ENCODE measurements at regions not wholly inside any gene's neighbourhood (a gene's known extent, or its start where the extent isn't known, plus 50 kb on each side); places are given as distances from the start of the nearest gene placed in this dataset.

DNA sequence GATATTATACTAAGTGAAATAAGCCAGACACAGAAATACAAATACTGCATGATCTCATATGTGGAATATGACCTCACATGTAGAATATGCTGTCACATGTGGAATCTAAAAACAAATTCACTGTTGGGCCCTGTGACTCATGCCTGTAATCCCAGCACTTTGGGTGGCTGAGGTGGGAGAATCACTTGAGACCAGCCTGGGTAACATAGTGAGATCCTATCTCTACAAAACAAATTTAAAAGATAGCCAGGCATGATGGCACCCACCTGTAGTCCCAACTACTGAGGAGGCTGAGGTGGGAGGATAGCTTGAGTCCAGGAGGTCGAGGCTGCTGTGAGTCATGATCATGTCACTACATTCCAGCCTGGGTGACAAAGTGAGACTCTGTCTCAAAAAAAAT lies 160.3 kb downstream of the PTEN start:
- TF ChIP-seq, protein P1, sequence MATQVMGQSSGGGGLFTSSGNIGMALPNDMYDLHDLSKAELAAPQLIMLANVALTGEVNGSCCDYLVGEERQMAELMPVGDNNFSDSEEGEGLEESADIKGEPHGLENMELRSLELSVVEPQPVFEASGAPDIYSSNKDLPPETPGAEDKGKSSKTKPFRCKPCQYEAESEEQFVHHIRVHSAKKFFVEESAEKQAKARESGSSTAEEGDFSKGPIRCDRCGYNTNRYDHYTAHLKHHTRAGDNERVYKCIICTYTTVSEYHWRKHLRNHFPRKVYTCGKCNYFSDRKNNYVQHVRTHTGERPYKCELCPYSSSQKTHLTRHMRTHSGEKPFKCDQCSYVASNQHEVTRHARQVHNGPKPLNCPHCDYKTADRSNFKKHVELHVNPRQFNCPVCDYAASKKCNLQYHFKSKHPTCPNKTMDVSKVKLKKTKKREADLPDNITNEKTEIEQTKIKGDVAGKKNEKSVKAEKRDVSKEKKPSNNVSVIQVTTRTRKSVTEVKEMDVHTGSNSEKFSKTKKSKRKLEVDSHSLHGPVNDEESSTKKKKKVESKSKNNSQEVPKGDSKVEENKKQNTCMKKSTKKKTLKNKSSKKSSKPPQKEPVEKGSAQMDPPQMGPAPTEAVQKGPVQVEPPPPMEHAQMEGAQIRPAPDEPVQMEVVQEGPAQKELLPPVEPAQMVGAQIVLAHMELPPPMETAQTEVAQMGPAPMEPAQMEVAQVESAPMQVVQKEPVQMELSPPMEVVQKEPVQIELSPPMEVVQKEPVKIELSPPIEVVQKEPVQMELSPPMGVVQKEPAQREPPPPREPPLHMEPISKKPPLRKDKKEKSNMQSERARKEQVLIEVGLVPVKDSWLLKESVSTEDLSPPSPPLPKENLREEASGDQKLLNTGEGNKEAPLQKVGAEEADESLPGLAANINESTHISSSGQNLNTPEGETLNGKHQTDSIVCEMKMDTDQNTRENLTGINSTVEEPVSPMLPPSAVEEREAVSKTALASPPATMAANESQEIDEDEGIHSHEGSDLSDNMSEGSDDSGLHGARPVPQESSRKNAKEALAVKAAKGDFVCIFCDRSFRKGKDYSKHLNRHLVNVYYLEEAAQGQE (IDR thresholded peaks at IDR 0.05; ENCODE audit: insufficient read depth in 1 of 2, low read depth in 2 of 2, low read length in 2 of 2), result no peak
- TF ChIP-seq TAF1 (IDR thresholded peaks at IDR 0.05; ENCODE audit: borderline replicate concordance, insufficient read depth, low read length) (no peak), SIN3A (IDR thresholded peaks at IDR 0.05; ENCODE audit: borderline replicate concordance, insufficient read depth, low read length) (no peak), POLR2AphosphoS5 (IDR thresholded peaks at IDR 0.05; ENCODE audit: low read depth, low read length) (no peak), FOXP2 (optimal IDR thresholded peaks at IDR 0.05; ENCODE audit: borderline replicate concordance, extremely low read depth, extremely low read length, insufficient read depth) (no peak)

DNA sequence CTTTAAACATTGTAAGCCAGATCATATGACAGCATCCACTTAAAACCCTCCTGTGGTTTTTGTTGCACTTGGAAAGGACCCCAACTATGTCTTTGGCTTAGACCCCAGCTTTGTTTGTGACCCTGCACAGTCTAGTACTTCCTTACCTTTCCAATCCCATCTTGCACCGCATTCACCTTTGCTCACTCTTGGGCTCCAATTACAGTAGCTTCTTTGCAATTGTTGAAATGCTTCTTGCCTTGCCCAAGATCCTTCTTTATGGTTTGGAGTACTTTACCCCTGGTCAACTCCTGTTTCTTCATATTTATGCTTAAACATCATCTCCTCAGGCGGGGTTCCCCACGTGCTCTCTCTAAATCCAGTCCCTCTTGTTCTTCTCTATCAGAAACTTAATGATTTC lies 162.6 kb downstream of the PTEN start:
- TF ChIP-seq, protein P1 (IDR thresholded peaks at IDR 0.05; ENCODE audit: insufficient read depth in 1 of 2, low read depth in 2 of 2, low read length in 2 of 2), result no peak
- TF ChIP-seq FOXP2 (optimal IDR thresholded peaks at IDR 0.05; ENCODE audit: borderline replicate concordance, extremely low read depth, extremely low read length, insufficient read depth), result no peak
- TF ChIP-seq TAF1 (IDR thresholded peaks at IDR 0.05; ENCODE audit: borderline replicate concordance, insufficient read depth, low read length), result no peak
- TF ChIP-seq SIN3A (IDR thresholded peaks at IDR 0.05; ENCODE audit: borderline replicate concordance, insufficient read depth, low read length), result no peak
- no peak for TF ChIP-seq POLR2AphosphoS5 (IDR thresholded peaks at IDR 0.05; ENCODE audit: low read depth, low read length)

DNA sequence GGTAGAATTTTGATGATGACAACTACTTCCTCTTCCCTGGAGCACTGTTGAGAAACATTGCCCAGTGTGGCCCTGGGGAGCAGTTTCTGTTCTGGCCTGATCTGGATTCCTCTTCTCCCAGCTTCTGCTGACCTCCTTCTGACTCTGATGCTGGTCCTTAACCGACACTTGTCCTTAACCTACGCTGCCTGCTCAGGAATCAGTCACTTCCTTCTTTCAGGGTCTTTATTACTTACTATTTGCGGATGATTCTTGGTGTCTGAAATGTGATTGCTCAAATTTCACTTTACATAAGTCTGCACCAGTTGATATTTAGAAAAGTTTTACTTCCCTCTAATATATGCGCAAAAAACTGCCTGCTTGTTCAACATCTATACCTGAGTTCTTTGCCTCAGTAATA lies 164.1 kb downstream of the PTEN start:
- TF ChIP-seq, protein P1 (IDR thresholded peaks at IDR 0.05; ENCODE audit: insufficient read depth in 1 of 2, low read depth in 2 of 2, low read length in 2 of 2), result no peak
- TF ChIP-seq POLR2AphosphoS5 (IDR thresholded peaks at IDR 0.05; ENCODE audit: low read depth, low read length) (no peak), FOXP2 (optimal IDR thresholded peaks at IDR 0.05; ENCODE audit: borderline replicate concordance, extremely low read depth, extremely low read length, insufficient read depth) (no peak), TAF1 (IDR thresholded peaks at IDR 0.05; ENCODE audit: borderline replicate concordance, insufficient read depth, low read length) (no peak), SIN3A (IDR thresholded peaks at IDR 0.05; ENCODE audit: borderline replicate concordance, insufficient read depth, low read length) (no peak)

DNA sequence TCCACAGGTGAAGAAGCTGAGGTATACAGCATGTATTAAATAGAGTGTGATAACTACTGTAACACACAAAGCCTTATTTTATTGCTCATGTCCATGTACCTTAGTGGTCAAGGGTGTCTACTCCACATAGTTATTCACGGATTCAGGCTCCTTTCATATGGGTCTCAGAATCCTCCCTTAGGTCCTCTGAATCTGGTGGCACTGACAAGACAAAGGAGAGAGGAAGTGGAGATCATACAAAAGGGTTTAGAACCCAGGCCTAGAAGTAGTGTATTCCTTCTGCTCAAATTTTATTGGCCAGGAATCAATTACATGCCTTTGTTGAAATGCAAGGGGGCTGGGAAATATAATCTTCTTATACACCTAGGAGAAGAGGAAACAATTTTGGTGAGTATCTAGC lies 164.6 kb downstream of the PTEN start:
- TF ChIP-seq POLR2AphosphoS5 (IDR thresholded peaks at IDR 0.05; ENCODE audit: low read depth, low read length), result no peak
- no peak for TF ChIP-seq FOXP2 (optimal IDR thresholded peaks at IDR 0.05; ENCODE audit: borderline replicate concordance, extremely low read depth, extremely low read length, insufficient read depth)
- no peak for TF ChIP-seq TAF1 (IDR thresholded peaks at IDR 0.05; ENCODE audit: borderline replicate concordance, insufficient read depth, low read length)
- TF ChIP-seq, protein P1 (IDR thresholded peaks at IDR 0.05; ENCODE audit: insufficient read depth in 1 of 2, low read depth in 2 of 2, low read length in 2 of 2), result no peak
- no peak for TF ChIP-seq SIN3A (IDR thresholded peaks at IDR 0.05; ENCODE audit: borderline replicate concordance, insufficient read depth, low read length)

DNA sequence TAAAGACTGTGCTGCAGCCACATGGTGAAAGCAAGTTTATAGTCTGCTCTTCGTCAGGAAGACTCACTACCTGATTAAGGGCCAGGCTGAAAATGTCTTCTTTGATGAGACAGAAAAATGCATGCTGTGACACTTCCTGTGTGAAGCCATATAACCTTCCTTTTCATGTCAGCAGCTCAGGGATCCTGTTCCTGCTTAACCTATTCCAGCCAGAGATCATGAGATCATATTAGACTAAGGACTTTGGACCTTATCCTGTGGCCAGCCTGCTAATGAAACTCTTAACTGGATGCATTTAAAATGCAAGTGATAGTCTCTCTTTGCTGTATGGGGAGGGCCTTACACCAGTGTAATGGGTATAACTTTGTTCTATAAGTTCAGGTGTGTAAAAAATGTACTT lies 165.2 kb downstream of the PTEN start:
- TF ChIP-seq FOXP2 (optimal IDR thresholded peaks at IDR 0.05; ENCODE audit: borderline replicate concordance, extremely low read depth, extremely low read length, insufficient read depth), result no peak
- TF ChIP-seq, protein P1 (IDR thresholded peaks at IDR 0.05; ENCODE audit: insufficient read depth in 1 of 2, low read depth in 2 of 2, low read length in 2 of 2), result no peak

Data from PFSK-1 (cell line).